C1 segment of cervical spinal cord (tissue), 14 donors: ENCODE measurements at regions not wholly inside any gene's neighbourhood (a gene's known extent, or its start where the extent isn't known, plus 50 kb on each side); places are given as distances from the start of the nearest gene placed in this dataset.
"Not testable (repeated sequence)": the region's sequence is repeated elsewhere in the genome, so short reads cannot be mapped to it uniquely, and the experiment has no call there.

Experiments
- DNase-seq, 14 donors: peaks; one replicate each; lab custom pipeline; 2025; lab: John Stamatoyannopoulos, UW

DNA sequence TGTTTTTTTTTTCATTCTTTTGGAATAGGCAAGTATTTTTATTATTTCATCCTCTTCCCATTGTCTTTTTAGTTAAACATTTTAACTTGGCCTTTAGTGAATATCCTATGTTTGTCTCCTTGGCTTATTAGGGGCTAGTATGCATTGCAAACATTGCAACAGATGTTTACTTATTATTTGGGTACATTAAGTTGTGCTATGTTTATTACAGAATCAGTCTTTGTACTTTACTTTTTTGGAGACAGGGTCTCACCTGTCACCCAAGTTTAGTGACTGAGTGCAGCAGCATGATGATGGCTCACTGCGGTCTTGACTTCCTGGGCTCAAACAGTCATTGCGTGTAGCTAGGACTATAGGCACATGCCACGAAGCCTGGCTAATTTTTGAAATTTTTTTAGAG, 51.1 kb upstream of the NUDT6 start:
- no peak for DNase-seq

DNA sequence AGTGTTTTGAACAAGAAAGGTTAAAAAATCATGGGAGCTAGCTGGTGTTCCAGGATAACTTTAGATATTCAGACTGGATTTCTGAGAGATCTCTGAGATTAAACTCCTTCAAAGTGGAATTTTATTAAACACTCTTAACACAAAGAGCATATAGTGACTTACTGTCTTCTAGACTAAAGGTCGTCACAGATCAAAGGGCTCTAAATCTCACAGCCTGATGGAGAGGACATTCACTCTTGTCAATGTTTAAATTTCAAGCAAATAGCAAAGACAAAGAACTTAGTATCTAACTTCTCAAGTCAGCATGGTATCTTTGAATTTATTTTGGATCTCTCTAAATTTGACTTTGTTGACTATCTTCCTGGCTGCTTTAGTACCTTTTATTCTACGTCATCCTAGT, 53.7 kb upstream of the NUDT6 start:
- no peak for DNase-seq

- no peak for DNase-seq
Measured at GRCh38 chr4:122977103-122977502, 54.7 kb upstream of the NUDT6 start.

DNA sequence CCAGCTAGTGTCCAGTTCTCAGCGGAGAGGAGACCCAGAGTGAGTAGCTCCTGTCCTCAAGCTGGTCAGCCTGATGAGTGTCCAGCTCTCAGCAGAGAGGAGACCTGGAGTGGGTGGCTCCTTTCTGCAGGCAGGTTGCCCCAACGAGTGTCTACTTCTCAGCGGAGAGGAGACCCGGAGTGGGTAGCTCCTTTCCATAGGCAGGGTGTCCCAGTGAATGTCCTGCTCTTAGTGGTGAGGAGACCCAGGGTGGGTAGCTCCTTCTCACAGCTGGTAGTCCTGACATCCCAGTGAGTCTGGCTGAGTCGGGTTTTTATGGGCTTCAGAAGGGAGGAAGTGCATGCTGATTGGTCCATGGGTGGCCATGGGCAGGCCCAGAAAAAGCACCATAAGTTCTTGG, 55.7 kb upstream of the NUDT6 start:
- DNase-seq, result no peak

DNA sequence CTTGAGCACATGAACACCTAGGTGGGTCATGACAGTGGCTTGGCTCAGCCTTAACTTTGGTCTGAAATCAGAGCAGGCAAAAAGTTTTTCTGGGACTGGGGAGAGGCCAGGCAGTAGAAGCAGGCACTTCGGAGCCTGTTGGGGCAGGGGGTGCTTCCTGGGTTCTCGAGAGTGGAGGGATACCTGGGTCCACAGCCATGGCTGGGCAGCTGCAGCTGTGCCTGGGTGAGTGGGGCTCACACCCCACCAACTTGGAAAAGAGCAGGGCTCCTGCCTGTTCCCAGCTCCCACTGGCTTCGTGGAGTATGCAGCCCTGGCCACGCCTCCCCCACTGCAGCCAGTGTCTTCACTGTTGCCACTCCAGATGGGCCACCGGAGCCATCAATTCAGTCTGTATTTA, 56.4 kb upstream of the NUDT6 start:
- DNase-seq, result no peak

DNA sequence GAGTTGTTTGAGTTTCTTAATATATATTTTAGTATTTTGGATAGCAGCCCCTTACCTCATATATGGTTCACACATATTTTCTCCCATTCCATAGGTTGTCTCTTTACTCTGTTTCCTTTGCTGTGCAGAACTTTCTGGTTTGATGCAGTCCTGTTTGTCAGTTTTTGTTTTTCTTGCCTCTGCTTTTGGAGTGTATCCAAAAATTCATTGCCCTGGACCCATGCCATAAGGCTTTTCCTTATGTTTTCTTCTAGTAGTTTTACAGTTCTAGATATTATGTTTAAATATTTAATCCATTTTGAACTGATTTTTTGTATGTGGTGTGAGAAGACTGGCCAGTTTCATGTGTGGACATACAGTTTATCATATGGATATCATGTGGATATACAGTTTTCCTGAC, 58.5 kb upstream of the NUDT6 start:
- no peak for DNase-seq

GRCh38 chr4:122988696-122989095, 66.3 kb upstream of the NUDT6 start:
- no peak for DNase-seq

DNA sequence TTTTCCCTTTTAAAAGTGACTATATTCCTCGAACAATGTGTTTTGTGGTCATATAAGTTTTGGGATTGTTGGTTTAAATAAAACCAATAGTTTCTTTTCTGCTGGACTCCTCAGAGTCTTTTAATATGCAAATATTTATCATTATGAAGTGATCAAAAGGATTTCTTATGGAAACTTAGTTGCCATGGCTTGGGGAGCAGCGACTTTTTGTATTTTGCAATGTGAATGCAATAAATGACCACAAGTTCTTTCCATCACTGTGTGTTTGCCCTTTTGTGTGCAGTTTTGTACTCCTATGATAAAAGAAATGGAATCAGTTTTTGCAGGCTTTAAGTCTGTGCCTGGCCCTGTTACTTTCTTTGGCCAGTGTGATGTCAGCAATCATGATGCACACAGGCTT, 68.5 kb upstream of the NUDT6 start:
- DNase-seq, result no peak

GRCh38 chr4:122992057-122992456, 69.7 kb upstream of the NUDT6 start:
- no peak for DNase-seq

GRCh38 chr4:122992641-122993040, 70.2 kb upstream of the NUDT6 start:
- no peak for DNase-seq

GRCh38 chr4:122996350-122996749, 74.0 kb upstream of the NUDT6 start:
- no peak for DNase-seq

DNA sequence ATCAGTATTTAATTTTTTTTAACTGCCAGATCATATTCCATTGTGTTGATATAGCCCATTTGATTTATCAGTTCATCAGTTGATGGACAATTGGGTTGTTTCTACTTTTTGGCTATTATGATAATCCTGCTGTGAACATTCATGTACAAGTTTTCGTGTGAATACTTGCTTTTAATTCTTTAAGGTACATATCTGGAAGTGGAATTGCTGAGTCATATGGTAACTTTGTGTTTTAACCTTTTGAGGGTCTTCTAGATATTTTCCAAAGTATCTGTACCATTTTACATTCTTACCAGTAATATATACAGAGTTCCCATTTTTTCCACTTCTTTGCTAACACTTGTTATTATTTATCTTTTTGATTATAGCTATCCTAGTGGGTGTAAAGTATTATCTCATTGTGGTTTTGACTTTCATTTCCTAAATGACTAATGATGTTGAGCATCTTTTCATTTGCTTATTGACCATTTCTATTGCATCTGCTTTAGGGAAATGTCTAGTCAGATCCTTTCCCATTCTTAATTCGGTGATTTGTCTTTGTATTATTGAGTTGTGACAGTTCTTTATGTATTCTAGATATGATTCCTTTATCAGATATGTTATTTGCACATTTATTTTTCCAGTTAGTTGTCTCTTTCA, 75.2 kb upstream of the NUDT6 start:
- no peak for DNase-seq

- DNase-seq, result not testable (repeated sequence)
Measured at GRCh38 chr4:123004079-123004478, 81.7 kb upstream of the NUDT6 start.

- not testable (repeated sequence) for DNase-seq
Measured at GRCh38 chr4:123005126-123005525, 82.7 kb upstream of the NUDT6 start.

DNA sequence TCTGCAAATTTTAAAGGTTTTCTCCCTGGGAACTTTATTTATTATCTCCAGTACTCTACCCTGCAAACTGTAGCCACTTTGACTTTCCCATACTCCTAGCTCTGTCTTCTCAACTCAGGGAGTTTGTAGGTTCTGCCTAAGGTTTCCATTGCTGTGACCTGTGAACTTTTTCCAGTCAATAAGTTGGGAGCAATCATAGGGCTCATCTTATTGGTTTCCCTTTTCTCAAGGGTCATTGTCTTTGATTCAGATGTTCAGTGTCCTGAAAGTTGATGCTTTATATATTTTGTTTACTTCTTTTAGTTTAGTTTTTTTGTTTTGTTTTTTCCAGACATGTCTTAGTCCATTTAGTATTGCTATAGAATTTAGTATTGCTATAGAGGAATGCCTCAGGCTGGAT, 85.3 kb upstream of the NUDT6 start:
- no peak for DNase-seq

GRCh38 chr4:123012416-123012815, 90.0 kb upstream of the NUDT6 start:
- not testable (repeated sequence) for DNase-seq

GRCh38 chr4:123014038-123014437, 91.6 kb upstream of the NUDT6 start:
- DNase-seq, result no peak

GRCh38 chr4:123017078-123017477, 94.7 kb upstream of the NUDT6 start:
- no peak for DNase-seq

- DNase-seq, result no peak
Measured at GRCh38 chr4:123017636-123018395, 95.4 kb upstream of the NUDT6 start.

GRCh38 chr4:123018396-123018775, 96.0 kb upstream of the NUDT6 start:
- DNase-seq, result no peak

DNA sequence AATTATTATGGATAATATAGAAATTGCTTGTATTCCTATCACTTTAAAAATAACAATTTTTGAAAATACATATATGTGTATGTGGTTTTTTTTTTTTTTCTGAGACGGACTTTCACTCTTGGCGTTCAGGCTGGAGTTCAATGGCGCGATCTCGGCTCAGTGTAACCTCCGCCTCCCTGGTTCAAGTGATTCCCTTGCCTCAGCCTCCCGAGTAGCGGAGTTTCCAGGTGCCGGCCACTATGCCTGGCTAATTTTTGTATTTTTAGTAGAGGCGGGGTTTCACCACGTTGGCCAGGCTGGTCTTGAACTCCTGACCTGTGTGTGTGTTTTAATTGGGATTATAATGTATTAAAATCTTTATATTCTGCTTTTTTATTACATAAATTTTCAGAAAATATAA, 97.9 kb upstream of the NUDT6 start:
- DNase-seq, result no peak

DNA sequence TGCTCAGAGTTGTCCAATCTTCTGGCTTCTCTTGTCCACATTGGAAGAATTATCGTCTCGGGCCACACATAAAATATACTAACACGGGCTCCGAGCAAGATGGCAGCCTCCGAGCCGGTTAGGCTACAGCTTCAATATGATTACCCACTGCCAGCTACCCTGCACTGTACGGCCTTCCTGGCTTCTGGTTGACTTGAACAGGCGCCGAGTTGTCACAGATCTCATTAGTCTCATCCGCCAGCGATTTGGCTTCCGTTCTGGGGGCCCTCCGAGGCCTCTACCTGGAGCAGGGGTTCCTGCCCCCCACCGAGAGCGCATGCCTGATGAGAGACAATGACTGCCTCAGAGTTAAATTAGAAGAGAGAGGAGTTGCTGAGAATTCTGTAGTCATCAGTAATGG, 101.2 kb upstream of the NUDT6 start:
- no peak for DNase-seq

DNA sequence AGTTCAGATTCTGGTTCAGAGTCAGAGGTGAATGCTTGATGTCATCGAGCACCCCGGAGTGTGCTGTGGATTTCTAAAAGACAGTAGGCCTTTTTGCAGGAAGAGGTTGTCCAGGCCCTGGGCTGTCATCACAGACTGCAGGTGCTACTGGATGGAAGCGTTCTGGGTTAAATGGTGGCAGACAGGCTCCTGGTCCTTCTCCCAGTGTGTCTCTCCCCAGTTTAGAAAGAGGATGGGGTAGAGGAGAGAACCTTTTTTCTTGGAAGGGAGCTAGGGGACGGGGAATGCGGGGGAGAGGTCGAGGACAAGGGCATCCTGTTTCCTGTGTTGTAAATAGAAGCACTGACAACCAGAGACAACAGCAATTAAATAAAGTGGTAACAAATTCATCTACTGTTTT, 102.3 kb upstream of the NUDT6 start:
- DNase-seq, result no peak

DNA sequence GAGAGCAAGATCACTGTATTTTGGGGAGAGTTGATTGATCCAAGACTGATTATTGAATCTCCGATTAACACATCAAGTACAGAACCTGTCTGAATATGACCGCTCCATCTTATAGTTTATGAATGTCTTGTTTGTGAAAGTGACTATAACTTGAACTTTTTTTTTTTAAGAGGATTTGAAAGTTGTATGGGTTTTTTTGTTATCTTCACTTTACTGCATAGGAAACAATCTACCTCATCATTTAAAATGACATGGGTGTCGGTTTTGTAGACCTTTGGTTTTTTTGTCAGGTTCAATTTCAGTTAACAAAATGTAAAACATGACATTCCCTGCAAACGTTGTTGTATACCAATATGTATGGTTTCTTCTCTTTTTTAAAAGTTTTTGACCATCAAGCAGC, 103.0 kb upstream of the NUDT6 start:
- no peak for DNase-seq
